IMR-90 (cell line): ENCODE measurements at regions not wholly inside any gene's neighbourhood (a gene's known extent, or its start where the extent isn't known, plus 50 kb on each side); places are given as distances from the start of the nearest gene placed in this dataset.

Experiments used
- ATAC-seq: fragments of 200-7000 bp; cut with Tn5 transposase; 2 replicates; pipeline ENCODE4 v1.9.1; 2020; ENCODE audit warnings: low read depth, mild to moderate bottlenecking, moderate library complexity
- BruUV-seq: library from RNA; stranded (reverse); fragments of 400-500 nt; replicated peaks from 2 replicates; lab custom pipeline; 2021; lab: Mats Ljungman, UMichigan
- CTCF ChIA-PET: fragments of 300-600 bp; formaldehyde crosslinking; extraction: SDS; loops from one replicate; lab custom pipeline; 2021; ENCODE audit warnings: antibody characterized with exemption; lab: Yijun Ruan, JAX
- POLR2A ChIA-PET: fragments of 300-600 bp; sonication (Branson Sonifier 250); formaldehyde crosslinking; loops from one replicate; lab custom pipeline; 2022; ENCODE audit warnings: antibody characterized with exemption; ENCODE audit not compliant: unreplicated experiment; lab: Charles Lee
- DNase-seq: peaks from one replicate; pipeline ENCODE4 v3.0.0; 2013
- H2AFZ ChIP-seq: replicated peaks from 2 replicates; pipeline ENCODE3; 2013; ENCODE audit warnings: low read length, mild to moderate bottlenecking; ENCODE audit not compliant: poor library complexity
- H2AK5ac ChIP-seq: 2 replicates; pipeline ENCODE4 v1.6.1; 2013; ENCODE audit warnings: low read depth, low read length, inconsistent platforms
- H2AK9ac ChIP-seq: replicated peaks from 2 replicates; pipeline ENCODE3; 2013; ENCODE audit warnings: mild to moderate bottlenecking, low read depth, low read length, moderate library complexity; ENCODE audit not compliant: poor library complexity
- H2BK120ac ChIP-seq: 2 replicates; pipeline ENCODE4 v1.6.1; 2013; ENCODE audit warnings: low read depth, low read length, inconsistent platforms
- H2BK15ac ChIP-seq: 3 replicates; pipeline ENCODE4 v1.6.1; 2013; ENCODE audit warnings: low read depth, low read length, inconsistent platforms
- H2BK20ac ChIP-seq: 2 replicates; pipeline ENCODE4 v1.6.1; 2013; ENCODE audit warnings: low read depth, mild to moderate bottlenecking, inconsistent platforms, low read length, moderate library complexity
- H2BK5ac ChIP-seq: 2 replicates; pipeline ENCODE4 v1.6.1; 2013; ENCODE audit warnings: mild to moderate bottlenecking, low read depth, low read length, inconsistent platforms; ENCODE audit not compliant: poor library complexity, severe bottlenecking
- H3K14ac ChIP-seq: replicated peaks from 2 replicates; pipeline ENCODE4 v1.6.1; 2013; ENCODE audit warnings: low read depth, low read length, inconsistent platforms
- H3K18ac ChIP-seq: 2 replicates; pipeline ENCODE4 v1.6.1; 2013; ENCODE audit warnings: low read depth, low read length, control low read depth
- H3K23ac ChIP-seq: 2 replicates; pipeline ENCODE4 v1.6.1; 2013; ENCODE audit warnings: low read depth, low read length, inconsistent platforms
- H3K27ac ChIP-seq: 2 replicates; pipeline ENCODE4 v1.5.1; 2013; ENCODE audit warnings: mild to moderate bottlenecking, control low read depth, low read length; ENCODE audit not compliant: insufficient read depth
- H3K27me3 ChIP-seq: 2 replicates; pipeline ENCODE4 v1.6.1; 2013; ENCODE audit warnings: low read length; ENCODE audit not compliant: control insufficient read depth, insufficient read depth
- H3K36me3 ChIP-seq: 2 replicates; pipeline ENCODE4 v1.6.1; 2013; ENCODE audit warnings: low read length, mixed read lengths; ENCODE audit not compliant: control insufficient read depth, insufficient read depth
- H3K4ac ChIP-seq: 2 replicates; pipeline ENCODE4 v1.6.1; 2013; ENCODE audit warnings: low read depth, low read length, inconsistent platforms
- H3K4me1 ChIP-seq: 2 replicates; pipeline ENCODE4 v1.6.1; 2013; ENCODE audit warnings: low read length, mixed read lengths; ENCODE audit not compliant: control insufficient read depth, insufficient read depth
- H3K4me2 ChIP-seq: 2 replicates; pipeline ENCODE4 v1.6.1; 2013; ENCODE audit warnings: low read depth, mild to moderate bottlenecking, control low read depth, low read length, moderate library complexity
- H3K4me3 ChIP-seq: 2 replicates; pipeline ENCODE4 v1.5.1; 2013; ENCODE audit warnings: low read depth, mild to moderate bottlenecking, control low read depth, low read length, moderate library complexity; ENCODE audit not compliant: insufficient read depth
- H3K56ac ChIP-seq: 2 replicates; pipeline ENCODE4 v1.6.1; 2013; ENCODE audit warnings: low read length, inconsistent platforms; ENCODE audit not compliant: insufficient read depth; ENCODE audit errors: extremely low read depth
- H3K79me1 ChIP-seq, 2 experiments: 2 replicates each; pipeline ENCODE4 v1.6.1; 2013; ENCODE audit warnings: low read length in 2 of 2, inconsistent platforms in 1 of 2, low read depth in 1 of 2
- H3K9ac ChIP-seq: 2 replicates; pipeline ENCODE4 v1.6.1; 2013; ENCODE audit warnings: low read depth, low read length, control low read depth
- H3K9me1 ChIP-seq: 2 replicates; pipeline ENCODE4 v1.6.1; 2013; ENCODE audit warnings: low read length, inconsistent platforms; ENCODE audit not compliant: insufficient read depth
- H3K9me3 ChIP-seq: 2 replicates; pipeline ENCODE4 v1.6.1; 2013; ENCODE audit warnings: low read length; ENCODE audit not compliant: control insufficient read depth, insufficient read depth
- H4K20me1 ChIP-seq: 2 replicates; pipeline ENCODE4 v1.6.1; 2013; ENCODE audit warnings: low read length, inconsistent platforms; ENCODE audit not compliant: insufficient read depth
- H4K5ac ChIP-seq: 2 replicates; pipeline ENCODE4 v1.6.1; 2013; ENCODE audit warnings: mild to moderate bottlenecking, low read depth, low read length, control low read depth
- H4K8ac ChIP-seq, 2 experiments: 2 replicates each; pipeline ENCODE4 v1.6.1; 2013; ENCODE audit warnings: low read depth in 2 of 2, low read length in 2 of 2, control low read depth in 1 of 2, inconsistent platforms in 1 of 2
- H4K91ac ChIP-seq: 2 replicates; pipeline ENCODE4 v1.6.1; 2013; ENCODE audit warnings: low read depth, low read length, inconsistent platforms; ENCODE audit not compliant: insufficient read depth
- BHLHE40 ChIP-seq: fragments of 150-350 bp; IDR thresholded peaks from 2 replicates; pipeline ENCODE4 v1.6.1; 2016; ENCODE audit warnings: mild to moderate bottlenecking, low read depth, low read length
- CEBPB ChIP-seq: IDR thresholded peaks from 2 replicates; pipeline ENCODE4 v1.6.1; 2012; ENCODE audit warnings: low read depth, low read length, improper control_type of control experiment
- ELK1 ChIP-seq: fragments of 150-350 bp; IDR thresholded peaks from 2 replicates; pipeline ENCODE4 v1.6.1; 2016; ENCODE audit warnings: low read depth, mild to moderate bottlenecking, low read length, moderate library complexity, borderline replicate concordance
- FOS ChIP-seq: fragments of 150-350 bp; IDR thresholded peaks from 2 replicates; pipeline ENCODE4 v1.6.1; 2016; ENCODE audit warnings: low read depth, low read length
- MXI1 ChIP-seq: IDR thresholded peaks from 2 replicates; pipeline ENCODE4 v1.6.1; 2012; ENCODE audit warnings: low read depth, mild to moderate bottlenecking, low read length, moderate library complexity, borderline replicate concordance
- RFX5 ChIP-seq: IDR thresholded peaks from 2 replicates; pipeline ENCODE4 v1.8.0; 2012; ENCODE audit warnings: low read depth, mild to moderate bottlenecking, low read length, moderate library complexity
- SMC3 ChIP-seq: fragments of 150-350 bp; IDR thresholded peaks from 2 replicates; pipeline ENCODE4 v1.6.1; 2016; ENCODE audit warnings: low read depth, mild to moderate bottlenecking, antibody characterized with exemption, low read length, moderate library complexity
- USF2 ChIP-seq: fragments of 150-350 bp; IDR thresholded peaks from 2 replicates; pipeline ENCODE4 v1.6.1; 2017; ENCODE audit warnings: mild to moderate bottlenecking, antibody characterized with exemption, low read length, low read depth
- WGBS, 2 experiments: methylation state at CpG; one replicate each; pipeline versions ENCODE4 v1.1.5 to v1.1.7; 2013; ENCODE audit warnings: missing lambda C conversion rate in 2 of 2; ENCODE audit not compliant: insufficient read length in 1 of 2; ENCODE audit errors: extremely low coverage in 2 of 2; 5-methylcytosine and 5-hydroxymethylcytosine counted together
- dilution Hi-C: fragments of 300-500 bp; cut with HindIII; formaldehyde crosslinking; loops from one replicate; pipeline ENCODE4 v1.14.3; 2018; ENCODE audit warnings: low sequenced_read_pairs; ENCODE audit not compliant: unreplicated experiment
- in situ Hi-C: fragments of 300-500 bp; cut with MboI; formaldehyde crosslinking; loops from 3 replicates; pipeline ENCODE4 v1.14.3; 2019; ENCODE audit warnings: low sequenced_read_pairs, inconsistent platforms, mixed read lengths
- intact Hi-C: fragments of 100-400 bp; cut with micrococcal nuclease; formaldehyde crosslinking; loops from 2 replicates; pipeline ENCODE4 v1.10.0; 2022

- Histone ChIP-seq H3K4ac (no peak overlapping the region), H3K14ac (no peak overlapping the region), H4K91ac (no peak overlapping the region), H3K4me2 (no peak overlapping the region), H3K27me3 (no peaks in the 10 kb centered on the region), H3K56ac (no peak overlapping the region), H3K4me1 (no peaks in the 10 kb centered on the region), H3K27ac (no peak overlapping the region), H3K23ac (no peak overlapping the region), H2BK5ac (no peak overlapping the region), H2AFZ (no peak overlapping the region), H2AK5ac (no peak overlapping the region), H3K4me3 (no peak overlapping the region), H3K18ac (no peak overlapping the region), H3K9ac (no peak overlapping the region), H4K20me1 (no peaks in the 10 kb centered on the region), H2BK15ac (no peak overlapping the region), H3K9me1 (0 out of 2 replicates have a peak, but pooled peaks cover 4% of the 10 kb centered on the region), H3K9me3 (no peaks in the 10 kb centered on the region), H3K79me1 (no peaks in the 10 kb centered on the region), H2AK9ac (no peak overlapping the region), H4K5ac (no peak overlapping the region), H2BK120ac (no peak overlapping the region), H3K36me3 (no peaks in the 10 kb centered on the region), H4K8ac (no peak overlapping the region), H2BK20ac (no peak overlapping the region)
- no CpG with 5 or more reads among the region's 4 CpGs for WGBS, 2 experiments
- no TSS peak for BruUV-seq
- intact Hi-C loops (no loop called here), dilution Hi-C loops (no loop called here), in situ Hi-C loops (no loop called here)
- DNase-seq (no peak), ATAC-seq (no peak)
- TF ChIP-seq CEBPB (no peak), FOS (no peak), SMC3 (no peak), RFX5 (no peak), BHLHE40 (no peak), USF2 (no peak), MXI1 (no peak), ELK1 (no peak)
- ChIA-PET CTCF (no interaction called here), POLR2A (no interaction called here)
Observed at GRCh38 chr3:151550025-151550618, 89.3 kb upstream of the IGSF10 start.
